ENCODE measurements at regions not wholly inside any gene's neighbourhood (a gene's known extent, or its start where the extent isn't known, plus 50 kb on each side); places are given as distances from the start of the nearest gene placed in this dataset.

- TF ChIP-seq CTCF (IDR thresholded peaks at IDR 0.05) (no peak), POLR2A (IDR thresholded peaks at IDR 0.05) (no peak)
Observed at GRCh38 chr14:36229262-36229661, 52.7 kb upstream of the PTCSC3 start.

Measured in upper lobe of left lung (tissue), 4 donors.